GM19023 (cell line): ENCODE measurements at regions not wholly inside any gene's neighbourhood (a gene's known extent, or its start where the extent isn't known, plus 50 kb on each side); places are given as distances from the start of the nearest gene placed in this dataset.
"Not testable (repeated sequence)": the region's sequence is repeated elsewhere in the genome, so short reads cannot be mapped to it uniquely, and the experiment has no call there.

Experiments used
- ATAC-seq: cut with Tn5 transposase; IDR thresholded peaks from one replicate; pipeline ENCODE4 v1.9.1; 2021; ENCODE audit warnings: mild to moderate bottlenecking, moderate library complexity; ENCODE audit not compliant: unreplicated experiment

GRCh38 chr6:85041376-85041775 lies 277.0 kb upstream of the TBX18 start:
- no peak for ATAC-seq

- no peak for ATAC-seq
Measured at GRCh38 chr6:85037221-85037620, 272.8 kb upstream of the TBX18 start.

GRCh38 chr6:85035766-85036165 lies 271.4 kb upstream of the TBX18 start:
- ATAC-seq = no peak

- ATAC-seq = no peak
Measured at GRCh38 chr6:85033547-85033946, 269.1 kb upstream of the TBX18 start.

- no peak for ATAC-seq
Measured at GRCh38 chr6:85026021-85026420, 261.6 kb upstream of the TBX18 start.

- ATAC-seq = no peak
Measured at GRCh38 chr6:85023721-85024120, 259.3 kb upstream of the TBX18 start.

GRCh38 chr6:85017352-85017751 lies 253.0 kb upstream of the TBX18 start:
- ATAC-seq = no peak

GRCh38 chr6:85016726-85017125 lies 252.3 kb upstream of the TBX18 start:
- ATAC-seq = no peak

GRCh38 chr6:85015396-85015990 lies 251.1 kb upstream of the TBX18 start:
- peak; percentile 85 for ATAC-seq

- no peak for ATAC-seq
Measured at GRCh38 chr6:85010865-85011264, 246.5 kb upstream of the TBX18 start.

GRCh38 chr6:85008296-85009009 lies 244.1 kb upstream of the TBX18 start:
- no peak for ATAC-seq

GRCh38 chr6:85006362-85006761 lies 242.0 kb upstream of the TBX18 start:
- no peak for ATAC-seq

- ATAC-seq = no peak
Measured at GRCh38 chr6:85005494-85005893, 241.1 kb upstream of the TBX18 start.

GRCh38 chr6:85004361-85004995 lies 240.1 kb upstream of the TBX18 start:
- no peak for ATAC-seq

- ATAC-seq = no peak
Measured at GRCh38 chr6:85002847-85003246, 238.4 kb upstream of the TBX18 start.

- ATAC-seq = no peak
Measured at GRCh38 chr6:85000001-85000400, 235.6 kb upstream of the TBX18 start.

GRCh38 chr6:84998223-84998622 lies 233.8 kb upstream of the TBX18 start:
- ATAC-seq = no peak

GRCh38 chr6:84988766-84989165 lies 224.4 kb upstream of the TBX18 start:
- not testable (repeated sequence) for ATAC-seq

- ATAC-seq = not testable (repeated sequence)
Measured at GRCh38 chr6:84985490-84985889, 221.1 kb upstream of the TBX18 start.

- ATAC-seq = no peak
Measured at GRCh38 chr6:84979541-84979940, 215.1 kb upstream of the TBX18 start.

GRCh38 chr6:84977363-84977705 lies 212.9 kb upstream of the TBX18 start:
- ATAC-seq = no peak
